Esophagus squamous epithelium (tissue), 5 donors: ENCODE measurements at regions not wholly inside any gene's neighbourhood (a gene's known extent, or its start where the extent isn't known, plus 50 kb on each side); places are given as distances from the start of the nearest gene placed in this dataset.

ENCODE experiments used
- DNase-seq: peaks from one replicate; lab custom pipeline; 2025; lab: John Stamatoyannopoulos, UW
- H3K27ac ChIP-seq, 4 donors: fragments of 200-600 bp; sonication (generic); one replicate each; pipeline ENCODE4 v1.5.1; 2016 to 2019; ENCODE audit warnings: mild to moderate bottlenecking in 1 of 4
- H3K27me3 ChIP-seq, 4 donors: fragments of 200-600 bp; sonication (generic); 1 replicate in 3 of 4; 2 replicates in 1 of 4; pipeline versions ENCODE4 v1.5.1 to v1.6.0; 2017 to 2021; ENCODE audit warnings: antibody characterized with exemption in 1 of 4
- H3K36me3 ChIP-seq, 3 donors: fragments of 200-600 bp; sonication (generic); one replicate each; pipeline ENCODE4 v1.5.1; 2016 to 2019
- H3K4me1 ChIP-seq, 3 donors: fragments of 200-600 bp; sonication (generic); one replicate each; pipeline ENCODE4 v1.5.1; 2017 to 2019
- H3K4me3 ChIP-seq, 4 donors: fragments of 200-600 bp; sonication (generic); 1 replicate in 3 of 4; 2 replicates in 1 of 4; pipeline ENCODE4 v1.5.1; 2016 to 2019; ENCODE audit warnings: mild to moderate bottlenecking in 2 of 4, moderate library complexity in 1 of 4
- H3K9me3 ChIP-seq, 3 donors: fragments of 200-600 bp; sonication (generic); one replicate each; pipeline ENCODE4 v1.5.1; 2016 to 2019
- POLR2A ChIP-seq, 4 donors: fragments of 450-650 bp; IDR thresholded peaks; one replicate each; pipeline ENCODE4 v1.6.1; 2017; ENCODE audit warnings: antibody characterized with exemption in 4 of 4, mild to moderate bottlenecking in 4 of 4, moderate library complexity in 3 of 4
- WGBS, 2 donors: methylation state at CpG; one replicate each; pipeline ENCODE4 v1.1.5; 2018; 5-methylcytosine and 5-hydroxymethylcytosine counted together
- intact Hi-C: fragments of 100-400 bp; cut with DNase I; formaldehyde crosslinking; loops from one replicate; pipeline ENCODE4 v1.15.0; 2022
- TF ChIP-seq, protein P1 (sequence below), 6 experiments: fragments of 450-650 bp in 4 of 6; fragments of 200-600 bp in 2 of 6; sonication (generic) in 2 of 6; IDR thresholded peaks; one replicate each; pipeline ENCODE4 v1.5.1; 2016 to 2019; ENCODE audit warnings: antibody characterized with exemption in 6 of 6, mild to moderate bottlenecking in 4 of 6, moderate library complexity in 4 of 6
- donor health status: DM: yes; HTN: yes; CAD: no.

DNA sequence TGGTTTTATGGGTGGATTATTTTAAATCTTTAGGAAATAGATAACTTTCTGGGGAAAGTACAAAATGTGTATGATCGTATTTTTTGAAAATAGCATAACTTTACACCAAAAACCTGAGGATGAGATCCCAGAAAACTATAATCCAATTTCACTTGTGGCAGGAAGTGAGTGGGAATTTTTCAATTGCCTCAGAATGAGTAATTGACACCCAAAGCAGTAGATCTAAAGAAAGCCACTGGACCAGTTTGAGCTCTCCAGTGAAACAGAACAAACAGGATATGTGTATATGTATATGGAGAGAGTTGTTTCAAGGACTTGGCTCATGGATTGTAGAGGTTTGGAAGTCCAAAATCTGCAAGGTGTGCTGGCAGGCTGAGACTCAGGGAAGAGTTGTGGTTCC lies 109.2 kb upstream of the SHB start:
- Histone ChIP-seq H3K4me3 (no peak overlapping the region), H3K27me3 (no peaks in the 10 kb centered on the region), H3K4me1 (peaks cover 0 to 59% (median 19%) of the 10 kb centered on the region in 3 donors), H3K27ac (peak overlapping the region in 2 of 4 donors; percentile 65 to 67), H3K9me3 (no peaks in the 10 kb centered on the region), H3K36me3 (no peaks in the 10 kb centered on the region)
- TF ChIP-seq POLR2A (IDR thresholded peaks at IDR 0.05), result no peak
- TF ChIP-seq, protein P1, sequence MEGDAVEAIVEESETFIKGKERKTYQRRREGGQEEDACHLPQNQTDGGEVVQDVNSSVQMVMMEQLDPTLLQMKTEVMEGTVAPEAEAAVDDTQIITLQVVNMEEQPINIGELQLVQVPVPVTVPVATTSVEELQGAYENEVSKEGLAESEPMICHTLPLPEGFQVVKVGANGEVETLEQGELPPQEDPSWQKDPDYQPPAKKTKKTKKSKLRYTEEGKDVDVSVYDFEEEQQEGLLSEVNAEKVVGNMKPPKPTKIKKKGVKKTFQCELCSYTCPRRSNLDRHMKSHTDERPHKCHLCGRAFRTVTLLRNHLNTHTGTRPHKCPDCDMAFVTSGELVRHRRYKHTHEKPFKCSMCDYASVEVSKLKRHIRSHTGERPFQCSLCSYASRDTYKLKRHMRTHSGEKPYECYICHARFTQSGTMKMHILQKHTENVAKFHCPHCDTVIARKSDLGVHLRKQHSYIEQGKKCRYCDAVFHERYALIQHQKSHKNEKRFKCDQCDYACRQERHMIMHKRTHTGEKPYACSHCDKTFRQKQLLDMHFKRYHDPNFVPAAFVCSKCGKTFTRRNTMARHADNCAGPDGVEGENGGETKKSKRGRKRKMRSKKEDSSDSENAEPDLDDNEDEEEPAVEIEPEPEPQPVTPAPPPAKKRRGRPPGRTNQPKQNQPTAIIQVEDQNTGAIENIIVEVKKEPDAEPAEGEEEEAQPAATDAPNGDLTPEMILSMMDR (IDR thresholded peaks at IDR 0.05), result no peak
- intact Hi-C loops, result no loop called here
- 5 to 27% methylated on average over 1 of the region's 1 CpG for WGBS, 2 donors
- no peak for DNase-seq

DNA sequence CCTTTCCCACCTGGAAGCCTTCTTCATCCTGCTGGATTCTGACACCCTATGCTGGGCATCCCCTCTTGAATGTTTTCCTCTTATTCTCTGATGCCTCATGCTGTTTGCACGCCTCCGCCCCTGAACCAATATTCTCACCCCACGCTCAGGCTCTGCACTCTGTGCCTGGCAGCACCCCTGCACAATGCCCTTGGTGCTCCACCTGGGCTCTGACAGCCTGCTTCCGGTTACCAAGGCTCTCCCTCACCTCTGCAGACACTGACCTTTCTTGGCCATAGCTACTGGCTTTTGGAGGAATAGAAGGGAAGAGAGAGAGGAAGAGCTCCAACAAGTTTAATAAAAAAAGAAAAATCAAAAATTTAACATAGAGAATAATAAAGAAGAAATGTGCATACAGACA lies 108.7 kb upstream of the SHB start:
- no peaks in the 10 kb centered on the region for H3K36me3 ChIP-seq
- DNase-seq, result no peak
- no peaks in the 10 kb centered on the region for H3K27me3 ChIP-seq
- H3K4me3 ChIP-seq, result no peak overlapping the region
- H3K27ac ChIP-seq, result peak overlapping the region in 2 of 4 donors; percentile 65 to 67
- TF ChIP-seq POLR2A (IDR thresholded peaks at IDR 0.05), result no peak
- TF ChIP-seq, protein P1 (IDR thresholded peaks at IDR 0.05), result no peak
- WGBS, 2 donors, result 79 to 80% methylated on average over 4 of the region's 4 CpGs
- no peaks in the 10 kb centered on the region for H3K9me3 ChIP-seq
- intact Hi-C loops, result no loop called here
- peaks cover 0 to 58% (median 22%) of the 10 kb centered on the region in 3 donors for H3K4me1 ChIP-seq

DNA sequence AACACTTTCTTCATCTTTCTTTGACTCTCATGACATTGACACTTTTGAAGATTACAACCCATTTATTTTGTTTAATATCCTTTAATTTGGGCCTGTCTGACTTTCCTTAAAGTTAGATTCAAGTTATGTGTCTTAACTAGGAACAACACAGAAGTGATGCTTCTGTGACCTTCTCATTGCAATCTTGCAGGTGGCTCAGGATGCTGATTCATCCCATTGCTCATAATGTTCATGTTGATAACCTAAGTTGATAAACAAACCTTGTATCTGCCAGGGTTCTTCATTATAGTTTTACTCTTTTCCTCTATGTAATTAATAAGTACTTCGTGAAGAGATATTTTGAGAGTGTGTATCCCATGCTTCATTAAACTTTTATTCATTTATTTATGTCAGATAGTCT lies 107.2 kb upstream of the SHB start:
- Histone ChIP-seq H3K36me3 (no peaks in the 10 kb centered on the region), H3K4me1 (peaks cover 0 to 56% (median 10%) of the 10 kb centered on the region in 3 donors), H3K4me3 (no peak overlapping the region), H3K27ac (no peak overlapping the region), H3K9me3 (peaks cover 0 to 3% (median 0%) of the 10 kb centered on the region in 3 donors), H3K27me3 (no peaks in the 10 kb centered on the region)
- DNase-seq, result no peak
- intact Hi-C loops, result no loop called here
- 81 to 86% methylated on average over 1 of the region's 1 CpG for WGBS, 2 donors
- no peak for TF ChIP-seq POLR2A (IDR thresholded peaks at IDR 0.05)
- TF ChIP-seq, protein P1 (IDR thresholded peaks at IDR 0.05), result no peak

DNA sequence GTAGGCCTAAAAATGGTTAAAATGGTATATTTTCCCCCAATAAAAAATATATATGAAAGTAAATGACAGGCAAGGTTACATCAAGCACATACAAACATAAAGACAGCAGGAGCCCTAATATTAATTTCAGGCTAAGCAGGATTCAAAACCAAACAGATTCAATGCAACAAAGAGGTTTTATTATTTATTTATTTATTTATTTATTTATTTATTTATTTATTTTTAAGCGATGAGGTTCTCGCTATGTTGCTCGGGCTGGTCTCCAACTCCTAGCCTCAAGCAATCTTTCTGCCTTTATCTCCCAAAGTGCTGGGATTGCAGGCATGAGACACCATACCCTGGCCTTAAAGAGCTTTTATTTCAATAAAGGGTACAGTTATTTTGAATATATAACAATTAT lies 106.4 kb upstream of the SHB start:
- H3K9me3 ChIP-seq, result peaks cover 0 to 12% (median 4%) of the 10 kb centered on the region in 3 donors
- no peak overlapping the region for H3K27ac ChIP-seq
- WGBS, 2 donors, result 90 to 93% methylated on average over 3 of the region's 3 CpGs
- no peak overlapping the region for H3K4me3 ChIP-seq
- peaks cover 0 to 48% (median 10%) of the 10 kb centered on the region in 3 donors for H3K4me1 ChIP-seq
- DNase-seq, result no peak
- no peaks in the 10 kb centered on the region for H3K27me3 ChIP-seq
- intact Hi-C loops, result no loop called here
- H3K36me3 ChIP-seq, result no peaks in the 10 kb centered on the region
- no peak for TF ChIP-seq POLR2A (IDR thresholded peaks at IDR 0.05)
- TF ChIP-seq, protein P1 (IDR thresholded peaks at IDR 0.05), result no peak

DNA sequence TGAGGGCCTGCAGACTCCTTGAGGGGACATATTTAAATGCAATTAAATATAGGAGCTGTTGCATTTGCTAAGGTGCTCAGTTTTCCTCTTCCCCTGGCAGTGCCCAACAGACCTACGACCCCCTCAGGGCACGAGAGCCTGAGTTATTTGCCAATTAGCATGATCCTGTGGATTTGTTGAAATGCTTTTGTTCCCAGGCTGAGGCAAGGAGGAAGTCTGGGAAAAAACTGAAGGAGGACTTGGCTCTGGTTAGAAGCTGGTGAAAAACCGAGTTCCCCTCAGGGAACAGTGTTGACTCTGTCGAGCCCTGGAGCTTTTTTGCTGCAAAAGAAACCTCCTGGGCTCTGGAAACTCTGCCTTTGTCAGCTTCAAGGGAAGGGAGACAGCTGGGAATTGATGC lies 103.6 kb upstream of the SHB start:
- peak overlapping the region in 2 of 4 donors; percentile 78 to 79 for H3K27ac ChIP-seq
- intact Hi-C loops, result no loop called here
- H3K36me3 ChIP-seq, result no peaks in the 10 kb centered on the region
- 19 to 22% methylated on average over 3 to 4 of the region's 4 CpGs for WGBS, 2 donors
- peaks cover 0 to 28% (median 3%) of the 10 kb centered on the region in 3 donors for H3K4me1 ChIP-seq
- DNase-seq, result no peak
- H3K9me3 ChIP-seq, result peaks cover 0 to 29% (median 19%) of the 10 kb centered on the region in 3 donors
- TF ChIP-seq, protein P1 (IDR thresholded peaks at IDR 0.05), result no peak
- TF ChIP-seq POLR2A (IDR thresholded peaks at IDR 0.05), result no peak
- no peak overlapping the region for H3K4me3 ChIP-seq
- H3K27me3 ChIP-seq, result no peaks in the 10 kb centered on the region
